ENCODE measurements at regions not wholly inside any gene's neighbourhood (a gene's known extent, or its start where the extent isn't known, plus 50 kb on each side); places are given as distances from the start of the nearest gene placed in this dataset.

- TF ChIP-seq POLR2AphosphoS5 (IDR thresholded peaks at IDR 0.05; ENCODE audit: low read depth) (no peak), CTCF (conservative IDR thresholded peaks at IDR 0.05; ENCODE audit: low read depth in 2 of 2) (no peak), ZNF331 (CRISPR knock-in tag; IDR thresholded peaks at IDR 0.05; ENCODE audit: low read depth) (no peak), EZH2 (IDR thresholded peaks at IDR 0.05; ENCODE audit: low read depth, unreplicated experiment) (no peak), ETS1 (IDR thresholded peaks at IDR 0.05) (no peak)
Measured at GRCh38 chr3:158953131-158953530, 151.3 kb downstream of the MFSD1 start.
